Breast epithelium (tissue), 4 donors: ENCODE measurements at regions not wholly inside any gene's neighbourhood (a gene's known extent, or its start where the extent isn't known, plus 50 kb on each side); places are given as distances from the start of the nearest gene placed in this dataset.
"Not testable (repeated sequence)": the region's sequence is repeated elsewhere in the genome, so short reads cannot be mapped to it uniquely, and the experiment has no call there.

Experiments
- DNase-seq, 2 donors: peaks; one replicate each; pipeline ENCODE4 v3.0.0-alpha.2; 2019; ENCODE audit warnings: low spot score in 2 of 2
- H3K27ac ChIP-seq, 2 donors: fragments of 200-600 bp; sonication (generic) in 1 of 2; one replicate each; pipeline ENCODE4 v1.5.1; 2016 to 2019; ENCODE audit warnings: mild to moderate bottlenecking in 1 of 2
- H3K27me3 ChIP-seq, 2 donors: fragments of 200-600 bp; sonication (generic) in 1 of 2; one replicate each; pipeline versions ENCODE4 v1.5.1 to v1.6.0; 2017 to 2019; ENCODE audit warnings: control low read depth in 1 of 2, mild to moderate bottlenecking in 1 of 2
- H3K36me3 ChIP-seq: fragments of 200-600 bp; one replicate; pipeline ENCODE4 v1.5.1; 2019
- H3K4me1 ChIP-seq, 2 donors: fragments of 200-600 bp; sonication (generic); one replicate each; pipeline ENCODE4 v1.5.1; 2016 to 2019; ENCODE audit warnings: control low read depth in 1 of 2
- H3K4me3 ChIP-seq, 3 donors: fragments of 200-600 bp; sonication (generic); 1 replicate in 2 of 3; 2 replicates in 1 of 3; pipeline ENCODE4 v1.5.1; 2016 to 2019; ENCODE audit warnings: mild to moderate bottlenecking in 3 of 3, moderate library complexity in 2 of 3
- H3K9me3 ChIP-seq, 2 donors: fragments of 200-600 bp; sonication (generic) in 1 of 2; one replicate each; pipeline ENCODE4 v1.5.1; 2016 to 2019; ENCODE audit warnings: control low read depth in 1 of 2
- POLR2A ChIP-seq: fragments of 450-650 bp; IDR thresholded peaks from one replicate; pipeline ENCODE4 v1.6.1; 2016; ENCODE audit warnings: antibody characterized with exemption, mild to moderate bottlenecking, moderate library complexity
- POLR2AphosphoS5 ChIP-seq, 3 donors: sonication (generic); formaldehyde crosslinking; IDR thresholded peaks; one replicate each; pipeline ENCODE4 v1.6.1; 2017; ENCODE audit warnings: antibody characterized with exemption in 3 of 3
- intact Hi-C: fragments of 100-400 bp; cut with DNase I; formaldehyde crosslinking; loops from one replicate; pipeline ENCODE4 v1.15.1; 2023; ENCODE audit warnings: low total_unique reads
- TF ChIP-seq, protein P1 (sequence below), 3 donors: fragments of 450-650 bp; IDR thresholded peaks; one replicate each; pipeline ENCODE4 v1.5.1; 2016 to 2017; ENCODE audit warnings: antibody characterized with exemption in 3 of 3, mild to moderate bottlenecking in 3 of 3, moderate library complexity in 3 of 3

DNA sequence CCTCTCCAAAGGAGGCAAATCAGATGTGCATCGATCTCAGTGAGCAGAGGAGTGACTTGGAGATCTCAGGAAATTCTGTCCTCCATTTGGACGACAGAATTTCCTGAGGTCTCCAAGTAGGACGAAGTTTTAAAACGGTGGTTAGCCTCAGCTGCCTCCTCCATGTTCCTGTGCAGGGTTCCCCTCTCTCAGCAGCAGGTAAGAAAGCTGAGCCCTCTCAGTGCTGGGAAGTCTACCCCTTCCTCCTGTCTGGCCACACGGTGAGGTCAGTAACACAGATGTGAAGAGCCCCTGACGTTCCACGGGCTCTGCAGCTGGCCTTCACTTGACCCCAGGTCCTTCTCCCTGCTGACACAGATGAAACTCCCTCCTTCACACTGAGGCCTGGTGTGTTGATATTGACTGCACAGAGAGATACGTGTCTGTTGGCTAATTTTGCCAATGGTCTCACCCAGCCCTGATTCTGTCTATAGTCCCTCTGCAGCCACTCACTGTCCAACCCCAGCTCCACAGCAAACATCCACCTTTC, 607.4 kb upstream of the B3GAT1 start:
- Histone ChIP-seq H3K4me3 (no peak overlapping the region), H3K27ac (no peak overlapping the region), H3K4me1 (no peaks in the 10 kb centered on the region), H3K9me3 (no peaks in the 10 kb centered on the region), H3K36me3 (no peaks in the 10 kb centered on the region), H3K27me3 (no peaks in the 10 kb centered on the region)
- intact Hi-C loops, result no loop called here
- TF ChIP-seq POLR2A, result no peak
- TF ChIP-seq, protein P1, sequence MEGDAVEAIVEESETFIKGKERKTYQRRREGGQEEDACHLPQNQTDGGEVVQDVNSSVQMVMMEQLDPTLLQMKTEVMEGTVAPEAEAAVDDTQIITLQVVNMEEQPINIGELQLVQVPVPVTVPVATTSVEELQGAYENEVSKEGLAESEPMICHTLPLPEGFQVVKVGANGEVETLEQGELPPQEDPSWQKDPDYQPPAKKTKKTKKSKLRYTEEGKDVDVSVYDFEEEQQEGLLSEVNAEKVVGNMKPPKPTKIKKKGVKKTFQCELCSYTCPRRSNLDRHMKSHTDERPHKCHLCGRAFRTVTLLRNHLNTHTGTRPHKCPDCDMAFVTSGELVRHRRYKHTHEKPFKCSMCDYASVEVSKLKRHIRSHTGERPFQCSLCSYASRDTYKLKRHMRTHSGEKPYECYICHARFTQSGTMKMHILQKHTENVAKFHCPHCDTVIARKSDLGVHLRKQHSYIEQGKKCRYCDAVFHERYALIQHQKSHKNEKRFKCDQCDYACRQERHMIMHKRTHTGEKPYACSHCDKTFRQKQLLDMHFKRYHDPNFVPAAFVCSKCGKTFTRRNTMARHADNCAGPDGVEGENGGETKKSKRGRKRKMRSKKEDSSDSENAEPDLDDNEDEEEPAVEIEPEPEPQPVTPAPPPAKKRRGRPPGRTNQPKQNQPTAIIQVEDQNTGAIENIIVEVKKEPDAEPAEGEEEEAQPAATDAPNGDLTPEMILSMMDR (IDR thresholded peaks at IDR 0.05), result no peak
- TF ChIP-seq POLR2AphosphoS5 (IDR thresholded peaks at IDR 0.05), result no peak
- DNase-seq, result no peak

- H3K36me3 ChIP-seq, result no peaks in the 10 kb centered on the region
- TF ChIP-seq POLR2AphosphoS5 (IDR thresholded peaks at IDR 0.05) (no peak), POLR2A (no peak)
- TF ChIP-seq, protein P1 (IDR thresholded peaks at IDR 0.05), result no peak
- no peaks in the 10 kb centered on the region for H3K4me1 ChIP-seq
- DNase-seq, result no peak
- H3K27me3 ChIP-seq, result no peaks in the 10 kb centered on the region
- H3K27ac ChIP-seq, result no peak overlapping the region
- no peaks in the 10 kb centered on the region for H3K9me3 ChIP-seq
- intact Hi-C loops, result no loop called here
- no peak overlapping the region for H3K4me3 ChIP-seq
These were observed 605.3 kb upstream of the B3GAT1 start for GRCh38 chr11:135017296-135017695.

DNA sequence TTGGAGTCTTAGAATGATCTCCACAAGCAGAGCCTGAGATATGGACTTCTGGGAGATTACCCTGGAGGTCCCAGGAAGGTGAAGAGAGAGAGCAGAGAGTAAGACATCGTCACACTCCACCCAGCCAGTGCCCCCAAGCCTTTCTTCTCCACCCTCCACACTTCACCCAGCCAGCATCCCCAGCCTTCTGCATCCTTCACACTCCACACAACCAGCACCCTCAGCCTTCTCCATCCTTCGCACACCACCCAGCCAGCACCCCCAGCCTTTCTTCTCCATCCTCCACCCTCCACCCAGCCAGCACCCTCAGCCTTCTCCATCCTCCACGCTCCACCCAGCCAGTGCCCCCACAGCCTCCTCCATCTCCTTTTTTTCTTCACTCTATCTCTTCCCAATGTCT, 603.9 kb upstream of the B3GAT1 start:
- Histone ChIP-seq H3K27me3 (no peaks in the 10 kb centered on the region), H3K9me3 (no peaks in the 10 kb centered on the region), H3K36me3 (no peaks in the 10 kb centered on the region), H3K4me1 (no peaks in the 10 kb centered on the region), H3K27ac (no peak overlapping the region), H3K4me3 (no peak overlapping the region)
- TF ChIP-seq POLR2AphosphoS5 (IDR thresholded peaks at IDR 0.05) (no peak), POLR2A (no peak)
- TF ChIP-seq, protein P1 (IDR thresholded peaks at IDR 0.05), result no peak
- intact Hi-C loops, result no loop called here
- no peak for DNase-seq

- H3K27me3 ChIP-seq, H3K4me1 ChIP-seq, H3K36me3 ChIP-seq, H3K9me3 ChIP-seq, H3K27ac ChIP-seq, DNase-seq, intact Hi-C loops, H3K4me3 ChIP-seq: not testable (repeated sequence)
These were observed 599.3 kb upstream of the B3GAT1 start for GRCh38 chr11:135011313-135011712.

- no peak for TF ChIP-seq POLR2A
- TF ChIP-seq, protein P1 (IDR thresholded peaks at IDR 0.05), result no peak
- no peak for TF ChIP-seq POLR2AphosphoS5 (IDR thresholded peaks at IDR 0.05)
- intact Hi-C loops, result no loop called here
- Histone ChIP-seq H3K4me3 (no peak overlapping the region), H3K36me3 (no peaks in the 10 kb centered on the region), H3K27ac (no peak overlapping the region), H3K9me3 (no peaks in the 10 kb centered on the region), H3K4me1 (no peaks in the 10 kb centered on the region), H3K27me3 (peaks cover 0 to 14% of the 10 kb centered on the region in 2 donors)
- DNase-seq, result no peak
These were observed 597.1 kb upstream of the B3GAT1 start for GRCh38 chr11:135009125-135009524.

DNA sequence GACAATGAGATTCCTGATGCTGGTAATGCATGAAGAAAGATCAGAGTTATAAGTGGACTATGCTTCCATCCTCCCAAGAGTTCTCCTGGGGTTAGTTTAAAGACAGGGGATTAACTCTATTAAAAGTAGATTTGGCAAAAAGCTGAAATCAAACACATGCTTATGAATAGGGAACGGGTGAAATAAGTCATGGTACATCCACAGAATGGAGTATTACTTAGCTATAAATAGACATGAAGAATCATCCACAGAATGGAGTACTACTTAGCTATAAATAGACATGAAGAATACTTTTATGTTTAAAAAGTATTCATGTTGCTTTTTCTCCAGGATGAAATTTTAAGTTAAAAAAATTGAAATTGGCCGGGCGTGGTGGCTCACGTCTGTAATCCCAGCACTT, 596.4 kb upstream of the B3GAT1 start:
- no peak for TF ChIP-seq POLR2AphosphoS5 (IDR thresholded peaks at IDR 0.05)
- no peak for TF ChIP-seq POLR2A
- TF ChIP-seq, protein P1 (IDR thresholded peaks at IDR 0.05), result no peak
- Histone ChIP-seq H3K27me3 (peaks cover 0 to 14% of the 10 kb centered on the region in 2 donors), H3K36me3 (no peaks in the 10 kb centered on the region), H3K4me1 (no peaks in the 10 kb centered on the region), H3K4me3 (no peak overlapping the region), H3K27ac (no peak overlapping the region), H3K9me3 (no peaks in the 10 kb centered on the region)
- intact Hi-C loops, result no loop called here
- no peak for DNase-seq
